ENCODE measurements at regions not wholly inside any gene's neighbourhood (a gene's known extent, or its start where the extent isn't known, plus 50 kb on each side); places are given as distances from the start of the nearest gene placed in this dataset.

DNA sequence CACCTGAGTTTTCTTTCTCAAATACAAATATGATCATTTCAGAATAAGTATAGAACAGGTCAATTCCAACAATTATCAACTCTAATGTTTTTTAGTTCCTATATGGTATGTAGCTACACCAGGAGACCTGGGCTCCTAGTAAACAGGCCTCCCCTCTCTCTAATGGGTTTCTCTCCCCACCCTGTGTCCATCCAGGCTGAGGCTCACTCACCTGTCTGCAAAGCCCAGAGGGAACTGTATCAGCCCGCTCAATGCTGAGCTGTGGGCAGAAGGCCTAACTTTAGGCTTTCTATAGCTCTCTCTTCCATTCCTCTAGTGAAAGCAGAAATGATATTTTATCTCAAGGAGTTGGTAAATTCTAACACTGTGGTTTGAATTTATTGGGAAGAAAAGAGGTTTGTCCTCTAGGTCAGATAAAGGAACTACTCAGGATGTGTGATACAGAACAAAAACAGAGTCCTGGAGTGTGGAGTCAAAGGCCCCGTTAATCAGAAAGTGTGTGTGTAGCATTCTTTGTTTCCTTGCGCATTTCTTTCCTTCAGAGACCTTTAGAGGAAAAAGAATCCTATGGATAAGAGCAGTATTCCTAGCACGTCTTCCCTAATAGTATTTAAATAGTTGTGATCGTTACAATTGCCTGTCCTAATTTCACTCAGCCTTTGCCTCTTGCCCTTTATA lies 408.9 kb downstream of the PYDC2 start:
- Histone ChIP-seq H3K9me3 (no peaks in the 10 kb centered on the region), H3K27ac (replicated peaks in 1 of 4) (no peak overlapping the region), H3K36me3 (no peaks in the 10 kb centered on the region), H3K27me3 (no peaks in the 10 kb centered on the region), H3K4me3 (no peak overlapping the region), H3K4me1 (no peaks in the 10 kb centered on the region)
- no peak for TF ChIP-seq POLR2A (IDR thresholded peaks at IDR 0.05; ENCODE audit: low read depth)
- no peak for TF ChIP-seq POLR2AphosphoS5 (IDR thresholded peaks at IDR 0.05)
- TF ChIP-seq EP300 (IDR thresholded peaks at IDR 0.05), result no peak
- TF ChIP-seq, protein P1, sequence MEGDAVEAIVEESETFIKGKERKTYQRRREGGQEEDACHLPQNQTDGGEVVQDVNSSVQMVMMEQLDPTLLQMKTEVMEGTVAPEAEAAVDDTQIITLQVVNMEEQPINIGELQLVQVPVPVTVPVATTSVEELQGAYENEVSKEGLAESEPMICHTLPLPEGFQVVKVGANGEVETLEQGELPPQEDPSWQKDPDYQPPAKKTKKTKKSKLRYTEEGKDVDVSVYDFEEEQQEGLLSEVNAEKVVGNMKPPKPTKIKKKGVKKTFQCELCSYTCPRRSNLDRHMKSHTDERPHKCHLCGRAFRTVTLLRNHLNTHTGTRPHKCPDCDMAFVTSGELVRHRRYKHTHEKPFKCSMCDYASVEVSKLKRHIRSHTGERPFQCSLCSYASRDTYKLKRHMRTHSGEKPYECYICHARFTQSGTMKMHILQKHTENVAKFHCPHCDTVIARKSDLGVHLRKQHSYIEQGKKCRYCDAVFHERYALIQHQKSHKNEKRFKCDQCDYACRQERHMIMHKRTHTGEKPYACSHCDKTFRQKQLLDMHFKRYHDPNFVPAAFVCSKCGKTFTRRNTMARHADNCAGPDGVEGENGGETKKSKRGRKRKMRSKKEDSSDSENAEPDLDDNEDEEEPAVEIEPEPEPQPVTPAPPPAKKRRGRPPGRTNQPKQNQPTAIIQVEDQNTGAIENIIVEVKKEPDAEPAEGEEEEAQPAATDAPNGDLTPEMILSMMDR (IDR thresholded peaks at IDR 0.05), result no peak
- intact Hi-C loops (cut with DNase I), result no loop called here
- no peak for DNase-seq (ENCODE audit: extremely low spot score)
- WGBS, result 75% methylated on average over 5 of the region's 5 CpGs

DNA sequence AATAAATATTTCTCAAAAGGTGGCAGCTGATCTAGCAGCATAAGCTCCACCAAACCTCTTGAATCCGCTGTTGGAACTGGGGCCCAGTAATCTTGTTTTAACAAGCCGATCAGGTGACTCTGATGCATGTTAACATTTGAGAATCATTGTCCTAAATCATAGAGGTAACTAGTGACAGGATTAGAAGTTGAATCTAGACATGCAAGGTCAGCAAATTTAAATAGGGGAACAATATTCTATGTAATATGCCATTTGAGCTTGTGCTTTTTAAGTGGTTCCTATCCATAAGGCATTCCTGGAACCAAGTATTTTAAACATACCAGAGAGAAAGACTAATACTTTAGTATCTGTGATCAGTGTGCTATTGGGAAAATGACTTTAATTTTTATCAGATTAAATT lies 412.8 kb downstream of the PYDC2 start:
- Histone ChIP-seq H3K36me3 (no peaks in the 10 kb centered on the region), H3K27me3 (no peaks in the 10 kb centered on the region), H3K9me3 (no peaks in the 10 kb centered on the region), H3K4me3 (no peak overlapping the region), H3K4me1 (no peaks in the 10 kb centered on the region), H3K27ac (replicated peaks in 1 of 4) (no peak overlapping the region)
- intact Hi-C loops (cut with DNase I), result no loop called here
- no peak for DNase-seq (ENCODE audit: extremely low spot score)
- TF ChIP-seq POLR2A (IDR thresholded peaks at IDR 0.05; ENCODE audit: low read depth) (no peak), EP300 (IDR thresholded peaks at IDR 0.05) (no peak), POLR2AphosphoS5 (IDR thresholded peaks at IDR 0.05) (no peak)
- TF ChIP-seq, protein P1 (IDR thresholded peaks at IDR 0.05), result no peak
- 95% methylated on average over 2 of the region's 2 CpGs for WGBS

DNA sequence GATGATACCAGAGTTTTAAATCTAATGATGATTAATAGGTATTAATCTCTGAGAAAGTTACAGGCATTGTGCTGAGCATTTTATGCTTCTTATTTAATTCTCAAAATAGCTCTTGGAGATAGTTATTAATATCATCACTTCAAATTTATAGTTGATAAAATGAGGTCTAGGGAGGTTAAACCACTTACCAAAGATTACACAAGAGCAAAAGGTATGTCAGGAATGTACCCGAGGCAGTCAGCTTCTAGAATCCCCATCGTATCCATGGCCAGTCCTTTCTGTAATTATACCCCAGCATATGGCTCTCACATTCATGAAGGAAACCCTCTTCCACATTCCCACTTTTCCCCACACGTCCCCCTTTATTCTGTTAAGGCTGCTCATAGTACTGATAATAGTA lies 421.3 kb downstream of the PYDC2 start:
- H3K9me3 ChIP-seq, result no peaks in the 10 kb centered on the region
- TF ChIP-seq EP300 (IDR thresholded peaks at IDR 0.05), result no peak
- TF ChIP-seq, protein P1 (IDR thresholded peaks at IDR 0.05), result no peak
- no peak for TF ChIP-seq POLR2A (IDR thresholded peaks at IDR 0.05; ENCODE audit: low read depth)
- TF ChIP-seq POLR2AphosphoS5 (IDR thresholded peaks at IDR 0.05), result no peak
- intact Hi-C loops (cut with DNase I), result no loop called here
- H3K27me3 ChIP-seq, result no peaks in the 10 kb centered on the region
- 57% methylated on average over 3 of the region's 3 CpGs for WGBS
- H3K4me3 ChIP-seq, result no peak overlapping the region
- H3K4me1 ChIP-seq, result no peaks in the 10 kb centered on the region
- no peak for DNase-seq (ENCODE audit: extremely low spot score)
- no peak overlapping the region for H3K27ac ChIP-seq (replicated peaks in 1 of 4)
- no peaks in the 10 kb centered on the region for H3K36me3 ChIP-seq

DNA sequence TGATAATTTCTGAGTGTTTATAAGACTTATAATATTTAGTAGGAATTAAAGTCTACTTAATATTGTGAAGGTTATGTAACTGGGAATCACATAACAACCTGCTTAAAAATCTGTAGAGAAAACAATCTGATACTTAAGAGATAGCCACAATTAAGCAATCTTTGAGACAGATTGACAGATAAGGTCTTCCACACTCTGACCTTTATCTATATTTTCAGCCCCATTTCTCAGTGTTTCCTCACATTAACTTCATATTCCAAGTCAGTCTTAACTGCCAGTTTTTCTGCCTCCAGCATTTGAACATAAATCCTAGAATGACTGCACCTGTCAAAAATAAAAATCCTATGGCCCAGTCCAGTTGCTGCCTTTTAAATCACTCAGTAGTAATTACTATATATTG lies 423.2 kb downstream of the PYDC2 start:
- H3K27me3 ChIP-seq, result no peaks in the 10 kb centered on the region
- H3K9me3 ChIP-seq, result no peaks in the 10 kb centered on the region
- DNase-seq (ENCODE audit: extremely low spot score), result no peak
- H3K4me1 ChIP-seq, result no peaks in the 10 kb centered on the region
- no peak overlapping the region for H3K4me3 ChIP-seq
- intact Hi-C loops (cut with DNase I), result no loop called here
- no peak overlapping the region for H3K27ac ChIP-seq (replicated peaks in 1 of 4)
- no peak for TF ChIP-seq POLR2AphosphoS5 (IDR thresholded peaks at IDR 0.05)
- TF ChIP-seq EP300 (IDR thresholded peaks at IDR 0.05), result no peak
- TF ChIP-seq, protein P1 (IDR thresholded peaks at IDR 0.05), result no peak
- TF ChIP-seq POLR2A (IDR thresholded peaks at IDR 0.05; ENCODE audit: low read depth), result no peak
- H3K36me3 ChIP-seq, result no peaks in the 10 kb centered on the region

DNA sequence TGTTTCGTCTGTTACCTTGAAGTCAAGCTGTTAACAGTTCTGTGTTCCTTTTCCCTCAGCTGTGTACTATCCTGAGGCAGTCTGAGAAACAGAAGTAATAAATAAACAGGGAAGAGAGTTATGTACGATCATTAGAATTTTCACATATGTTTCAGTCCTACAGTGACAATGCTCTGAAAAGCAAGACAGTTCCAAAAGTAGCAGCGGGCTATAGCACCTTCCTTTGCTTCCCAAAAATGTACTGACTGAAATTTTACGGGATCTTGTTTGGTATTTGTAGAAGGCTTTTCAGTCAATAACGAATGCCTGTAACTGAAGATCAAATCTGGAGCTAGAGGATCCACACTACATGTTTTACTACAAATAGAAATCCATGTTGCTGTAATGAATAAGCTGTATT lies 428.1 kb downstream of the PYDC2 start:
- DNase-seq (ENCODE audit: extremely low spot score), result no peak
- intact Hi-C loops (cut with DNase I), result no loop called here
- no peak overlapping the region for H3K27ac ChIP-seq (replicated peaks in 1 of 4)
- TF ChIP-seq POLR2AphosphoS5 (IDR thresholded peaks at IDR 0.05) (no peak), EP300 (IDR thresholded peaks at IDR 0.05) (no peak), POLR2A (IDR thresholded peaks at IDR 0.05; ENCODE audit: low read depth) (no peak)
- TF ChIP-seq, protein P1 (IDR thresholded peaks at IDR 0.05), result no peak
- no peaks in the 10 kb centered on the region for H3K9me3 ChIP-seq
- H3K27me3 ChIP-seq, result no peaks in the 10 kb centered on the region
- no peaks in the 10 kb centered on the region for H3K36me3 ChIP-seq
- WGBS, result 55% methylated on average over 5 of the region's 5 CpGs
- H3K4me1 ChIP-seq, result peaks cover 0 to 5% (median 0%) of the 10 kb centered on the region in 4 donors
- no peak overlapping the region for H3K4me3 ChIP-seq

All from esophagus muscularis mucosa (tissue), 4 donors.